ENCODE measurements at regions not wholly inside any gene's neighbourhood (a gene's known extent, or its start where the extent isn't known, plus 50 kb on each side); places are given as distances from the start of the nearest gene placed in this dataset.

- TF ChIP-seq, protein P1, sequence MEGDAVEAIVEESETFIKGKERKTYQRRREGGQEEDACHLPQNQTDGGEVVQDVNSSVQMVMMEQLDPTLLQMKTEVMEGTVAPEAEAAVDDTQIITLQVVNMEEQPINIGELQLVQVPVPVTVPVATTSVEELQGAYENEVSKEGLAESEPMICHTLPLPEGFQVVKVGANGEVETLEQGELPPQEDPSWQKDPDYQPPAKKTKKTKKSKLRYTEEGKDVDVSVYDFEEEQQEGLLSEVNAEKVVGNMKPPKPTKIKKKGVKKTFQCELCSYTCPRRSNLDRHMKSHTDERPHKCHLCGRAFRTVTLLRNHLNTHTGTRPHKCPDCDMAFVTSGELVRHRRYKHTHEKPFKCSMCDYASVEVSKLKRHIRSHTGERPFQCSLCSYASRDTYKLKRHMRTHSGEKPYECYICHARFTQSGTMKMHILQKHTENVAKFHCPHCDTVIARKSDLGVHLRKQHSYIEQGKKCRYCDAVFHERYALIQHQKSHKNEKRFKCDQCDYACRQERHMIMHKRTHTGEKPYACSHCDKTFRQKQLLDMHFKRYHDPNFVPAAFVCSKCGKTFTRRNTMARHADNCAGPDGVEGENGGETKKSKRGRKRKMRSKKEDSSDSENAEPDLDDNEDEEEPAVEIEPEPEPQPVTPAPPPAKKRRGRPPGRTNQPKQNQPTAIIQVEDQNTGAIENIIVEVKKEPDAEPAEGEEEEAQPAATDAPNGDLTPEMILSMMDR (IDR thresholded peaks at IDR 0.05), result no peak
- TF ChIP-seq POLR2A (IDR thresholded peaks at IDR 0.05), result no peak
Observed at GRCh38 chr5:63613442-63613841, 348.8 kb downstream of the HTR1A start.

All from lower leg skin (tissue), 3 donors.